Caco-2 (cell line): ENCODE measurements at regions not wholly inside any gene's neighbourhood (a gene's known extent, or its start where the extent isn't known, plus 50 kb on each side); places are given as distances from the start of the nearest gene placed in this dataset.

Source experiments
- BruUV-seq: library from RNA; stranded (reverse); fragments of 400-500 nt; replicated peaks from 2 replicates; lab custom pipeline; 2021; lab: Mats Ljungman, UMichigan
- CTCF ChIA-PET: fragments of 300-600 bp; sonication (Branson Sonifier 250); formaldehyde crosslinking; loops from one replicate; lab custom pipeline; 2022; ENCODE audit warnings: antibody characterized with exemption; lab: Charles Lee
- POLR2A ChIA-PET: fragments of 300-600 bp; sonication (Branson Sonifier 250); formaldehyde crosslinking; loops from one replicate; lab custom pipeline; 2022; ENCODE audit warnings: antibody characterized with exemption; lab: Charles Lee
- DNase-seq, 2 experiments: peaks; one replicate each; pipeline versions ENCODE4 v3.0.0 to v3.0.0-alpha.2; 2020 to 2022
- H3K27me3 ChIP-seq: replicated peaks from 2 replicates; pipeline ENCODE4 v1.6.0; 2011; ENCODE audit warnings: low read length; ENCODE audit not compliant: control insufficient read depth, insufficient read depth
- H3K36me3 ChIP-seq: 2 replicates; pipeline ENCODE4 v1.5.1; 2011; ENCODE audit warnings: low read length; ENCODE audit not compliant: control insufficient read depth, insufficient read depth
- H3K4me1 ChIP-seq: fragments of 250-450 bp; sonication (Bioruptor Pico); 2 replicates; pipeline ENCODE4 v1.5.1; 2020; ENCODE audit warnings: mild to moderate bottlenecking
- H3K4me3 ChIP-seq: 2 replicates; pipeline ENCODE4 v1.5.1; 2011; ENCODE audit warnings: low read depth, mild to moderate bottlenecking, control low read depth, low read length
- H3K9me3 ChIP-seq: fragments of 250-450 bp; sonication (Bioruptor Pico); 2 replicates; pipeline ENCODE4 v1.5.1; 2020; ENCODE audit warnings: mild to moderate bottlenecking, moderate library complexity
- H3K27ac Mint-ChIP-seq: one replicate; pipeline ENCODE4 v1.8.0; 2022; ENCODE audit warnings: mixed read lengths; ENCODE audit not compliant: unreplicated experiment
- H3K27me3 Mint-ChIP-seq: one replicate; pipeline ENCODE4 v1.8.0; 2022; ENCODE audit warnings: mixed read lengths; ENCODE audit not compliant: insufficient read depth, unreplicated experiment
- H3K36me3 Mint-ChIP-seq: one replicate; pipeline ENCODE4 v1.8.0; 2022; ENCODE audit warnings: mild to moderate bottlenecking, mixed read lengths; ENCODE audit not compliant: insufficient read depth, unreplicated experiment
- H3K4me1 Mint-ChIP-seq: one replicate; pipeline ENCODE4 v1.8.0; 2022; ENCODE audit warnings: low read depth, mixed read lengths; ENCODE audit not compliant: unreplicated experiment
- H3K4me3 Mint-ChIP-seq: one replicate; pipeline ENCODE4 v1.8.0; 2022; ENCODE audit warnings: mild to moderate bottlenecking, moderate library complexity, mixed read lengths; ENCODE audit not compliant: unreplicated experiment
- H3K9me3 Mint-ChIP-seq: one replicate; pipeline ENCODE4 v1.8.0; 2022; ENCODE audit warnings: mixed read lengths; ENCODE audit not compliant: unreplicated experiment
- CTCF ChIP-seq, 2 experiments: fragments of 200-600 bp in 1 of 2; IDR thresholded peaks; 1 replicate in 1 of 2; 2 replicates in 1 of 2; pipeline versions ENCODE4 v1.5.1 to v1.8.0; 2011 to 2022; ENCODE audit warnings: antibody characterized with exemption in 1 of 2, control low read depth in 1 of 2, inconsistent platforms in 1 of 2, low read depth in 1 of 2, low read length in 1 of 2, mild to moderate bottlenecking in 1 of 2, moderate library complexity in 1 of 2; ENCODE audit not compliant: insufficient read depth in 1 of 2, severe bottlenecking in 1 of 2, unreplicated experiment in 1 of 2
- intact Hi-C: fragments of 100-400 bp; cut with micrococcal nuclease; formaldehyde crosslinking; loops from one replicate; pipeline ENCODE4 v1.10.0; 2022; ENCODE audit not compliant: unreplicated experiment

- H3K27ac Mint-ChIP-seq, result no peak overlapping the region
- no peak overlapping the region for H3K4me3 Mint-ChIP-seq
- TF ChIP-seq CTCF (IDR thresholded peaks at IDR 0.05; ENCODE audit: insufficient read depth in 1 of 2, low read depth in 1 of 2, low read length in 1 of 2, severe bottlenecking in 1 of 2, unreplicated experiment in 1 of 2), result no peak
- Histone ChIP-seq H3K27me3 (no peaks in the 10 kb centered on the region), H3K4me3 (no peak overlapping the region), H3K4me1 (peaks cover 12% of the 10 kb centered on the region), H3K9me3 (no peaks in the 10 kb centered on the region), H3K36me3 (no peaks in the 10 kb centered on the region)
- no peaks in the 10 kb centered on the region for H3K27me3 Mint-ChIP-seq
- H3K4me1 Mint-ChIP-seq, result peaks cover 18% of the 10 kb centered on the region
- intact Hi-C loops, result no loop called here
- CTCF ChIA-PET, result no interaction called here
- POLR2A ChIA-PET, result no interaction called here
- no TSS peak for BruUV-seq
- no peak for DNase-seq
- no peaks in the 10 kb centered on the region for H3K36me3 Mint-ChIP-seq
- no peaks in the 10 kb centered on the region for H3K9me3 Mint-ChIP-seq
These were observed 125.9 kb upstream of the FSTL4 start for GRCh38 chr5:133738271-133738670.

GRCh38 chr5:133736512-133736911 lies 124.2 kb upstream of the FSTL4 start:
- H3K36me3 Mint-ChIP-seq, result no peaks in the 10 kb centered on the region
- H3K4me3 ChIP-seq, result no peak overlapping the region
- no peak for DNase-seq
- ChIA-PET POLR2A (no interaction called here), CTCF (no interaction called here)
- no peaks in the 10 kb centered on the region for H3K27me3 Mint-ChIP-seq
- no peaks in the 10 kb centered on the region for H3K9me3 ChIP-seq
- H3K4me1 ChIP-seq, result peaks cover 5% of the 10 kb centered on the region
- H3K36me3 ChIP-seq, result no peaks in the 10 kb centered on the region
- BruUV-seq, result no TSS peak
- intact Hi-C loops, result no loop called here
- H3K4me1 Mint-ChIP-seq, result peaks cover 9% of the 10 kb centered on the region
- no peaks in the 10 kb centered on the region for H3K27me3 ChIP-seq
- H3K4me3 Mint-ChIP-seq, result no peak overlapping the region
- H3K9me3 Mint-ChIP-seq, result no peaks in the 10 kb centered on the region
- no peak for TF ChIP-seq CTCF (IDR thresholded peaks at IDR 0.05; ENCODE audit: insufficient read depth in 1 of 2, low read depth in 1 of 2, low read length in 1 of 2, severe bottlenecking in 1 of 2, unreplicated experiment in 1 of 2)
- H3K27ac Mint-ChIP-seq, result no peak overlapping the region

DNA sequence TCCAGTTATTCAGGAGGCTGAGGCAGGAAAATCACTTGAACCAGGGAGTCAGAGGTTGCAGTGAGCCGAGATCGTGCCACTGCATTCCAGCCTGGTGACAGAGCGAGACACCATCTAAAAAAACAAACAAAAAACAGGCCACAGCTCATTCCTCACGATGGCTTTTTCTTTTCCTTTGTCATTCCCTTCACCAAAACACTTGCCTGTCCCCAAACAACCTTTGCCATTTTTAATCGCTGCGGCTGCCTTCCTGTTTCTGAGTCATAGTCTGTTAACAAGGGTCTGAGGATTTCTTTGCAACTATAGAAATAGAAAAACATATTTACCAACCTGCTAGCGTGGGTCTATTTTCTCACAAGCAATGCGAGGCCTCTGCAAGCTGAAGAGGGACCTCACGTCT lies 123.0 kb upstream of the FSTL4 start:
- H3K27ac Mint-ChIP-seq, result no peak overlapping the region
- TF ChIP-seq CTCF (IDR thresholded peaks at IDR 0.05; ENCODE audit: insufficient read depth in 1 of 2, low read depth in 1 of 2, low read length in 1 of 2, severe bottlenecking in 1 of 2, unreplicated experiment in 1 of 2), result no peak
- POLR2A ChIA-PET, result no interaction called here
- H3K4me1 Mint-ChIP-seq, result peaks cover 9% of the 10 kb centered on the region
- no peak overlapping the region for H3K4me3 Mint-ChIP-seq
- intact Hi-C loops, result no loop called here
- BruUV-seq, result no TSS peak
- no peaks in the 10 kb centered on the region for H3K27me3 Mint-ChIP-seq
- Histone ChIP-seq H3K4me3 (no peak overlapping the region), H3K4me1 (peaks cover 5% of the 10 kb centered on the region), H3K27me3 (no peaks in the 10 kb centered on the region), H3K9me3 (no peaks in the 10 kb centered on the region), H3K36me3 (no peaks in the 10 kb centered on the region)
- CTCF ChIA-PET, result no interaction called here
- no peaks in the 10 kb centered on the region for H3K36me3 Mint-ChIP-seq
- no peak for DNase-seq
- H3K9me3 Mint-ChIP-seq, result peaks cover 8% of the 10 kb centered on the region
